ENCODE measurements at regions not wholly inside any gene's neighbourhood (a gene's known extent, or its start where the extent isn't known, plus 50 kb on each side); places are given as distances from the start of the nearest gene placed in this dataset.

DNA sequence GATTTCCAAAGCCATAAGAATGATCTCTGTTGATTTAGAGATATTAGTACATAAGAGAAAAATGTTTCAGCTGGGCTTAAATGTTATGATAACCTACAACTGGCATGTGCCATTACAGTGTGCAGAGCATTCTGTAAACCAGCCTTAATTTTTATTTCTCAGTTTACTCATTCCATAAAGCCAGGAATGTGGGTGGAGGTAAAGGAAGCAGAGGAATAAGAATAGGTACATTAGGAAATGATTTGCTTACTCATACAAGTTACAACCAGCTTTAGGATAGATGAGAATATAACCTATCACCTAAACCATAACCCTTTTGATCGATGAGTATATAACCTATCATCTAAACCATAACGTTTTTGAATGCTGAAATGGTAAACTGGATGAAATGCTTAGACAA is 1394.7 kb upstream of the ACVR2A start:
- Histone ChIP-seq H3K9me3 (no peaks in the 10 kb centered on the region), H3K4me3 (no peak overlapping the region), H3K27me3 (no peaks in the 10 kb centered on the region), H3K27ac (no peak overlapping the region), H3K36me3 (no peaks in the 10 kb centered on the region), H3K4me1 (no peaks in the 10 kb centered on the region)
- WGBS: 82% methylated on average over 2 of the region's 2 CpGs
- DNase-seq (ENCODE audit: low spot score in 2 of 2): no peak
- TF ChIP-seq, protein P1, sequence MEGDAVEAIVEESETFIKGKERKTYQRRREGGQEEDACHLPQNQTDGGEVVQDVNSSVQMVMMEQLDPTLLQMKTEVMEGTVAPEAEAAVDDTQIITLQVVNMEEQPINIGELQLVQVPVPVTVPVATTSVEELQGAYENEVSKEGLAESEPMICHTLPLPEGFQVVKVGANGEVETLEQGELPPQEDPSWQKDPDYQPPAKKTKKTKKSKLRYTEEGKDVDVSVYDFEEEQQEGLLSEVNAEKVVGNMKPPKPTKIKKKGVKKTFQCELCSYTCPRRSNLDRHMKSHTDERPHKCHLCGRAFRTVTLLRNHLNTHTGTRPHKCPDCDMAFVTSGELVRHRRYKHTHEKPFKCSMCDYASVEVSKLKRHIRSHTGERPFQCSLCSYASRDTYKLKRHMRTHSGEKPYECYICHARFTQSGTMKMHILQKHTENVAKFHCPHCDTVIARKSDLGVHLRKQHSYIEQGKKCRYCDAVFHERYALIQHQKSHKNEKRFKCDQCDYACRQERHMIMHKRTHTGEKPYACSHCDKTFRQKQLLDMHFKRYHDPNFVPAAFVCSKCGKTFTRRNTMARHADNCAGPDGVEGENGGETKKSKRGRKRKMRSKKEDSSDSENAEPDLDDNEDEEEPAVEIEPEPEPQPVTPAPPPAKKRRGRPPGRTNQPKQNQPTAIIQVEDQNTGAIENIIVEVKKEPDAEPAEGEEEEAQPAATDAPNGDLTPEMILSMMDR (IDR thresholded peaks at IDR 0.05): no peak
- TF ChIP-seq POLR2AphosphoS5 (IDR thresholded peaks at IDR 0.05): no peak
- no peak for TF ChIP-seq POLR2A (IDR thresholded peaks at IDR 0.05)
- TF ChIP-seq EP300 (IDR thresholded peaks at IDR 0.05): no peak

DNA sequence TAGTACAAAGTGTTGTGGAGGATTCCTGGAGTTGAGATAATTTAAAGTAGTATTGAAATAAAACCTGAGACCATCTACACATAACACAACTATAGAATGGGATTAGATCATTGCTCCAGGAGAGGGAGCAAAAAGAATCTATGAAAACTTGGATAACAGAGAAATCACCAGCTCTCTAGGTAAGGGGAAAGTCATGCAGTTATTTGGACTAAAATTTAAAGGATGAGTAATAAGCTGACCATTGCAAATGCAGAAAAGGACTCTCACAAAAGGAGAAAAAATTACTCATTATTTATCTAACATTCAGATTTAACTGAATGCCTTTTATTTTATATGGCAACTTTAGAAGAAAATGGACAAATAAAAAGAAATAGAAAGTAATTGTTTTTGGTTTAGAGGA is 1399.8 kb upstream of the ACVR2A start:
- no peak for DNase-seq (ENCODE audit: low spot score in 2 of 2)
- H3K4me3 ChIP-seq: no peak overlapping the region
- no peaks in the 10 kb centered on the region for H3K36me3 ChIP-seq
- no peaks in the 10 kb centered on the region for H3K9me3 ChIP-seq
- TF ChIP-seq, protein P1 (IDR thresholded peaks at IDR 0.05): no peak
- TF ChIP-seq POLR2AphosphoS5 (IDR thresholded peaks at IDR 0.05): no peak
- TF ChIP-seq POLR2A (IDR thresholded peaks at IDR 0.05): no peak
- no peak for TF ChIP-seq EP300 (IDR thresholded peaks at IDR 0.05)
- H3K27ac ChIP-seq: no peak overlapping the region
- H3K4me1 ChIP-seq: no peaks in the 10 kb centered on the region
- no peaks in the 10 kb centered on the region for H3K27me3 ChIP-seq

DNA sequence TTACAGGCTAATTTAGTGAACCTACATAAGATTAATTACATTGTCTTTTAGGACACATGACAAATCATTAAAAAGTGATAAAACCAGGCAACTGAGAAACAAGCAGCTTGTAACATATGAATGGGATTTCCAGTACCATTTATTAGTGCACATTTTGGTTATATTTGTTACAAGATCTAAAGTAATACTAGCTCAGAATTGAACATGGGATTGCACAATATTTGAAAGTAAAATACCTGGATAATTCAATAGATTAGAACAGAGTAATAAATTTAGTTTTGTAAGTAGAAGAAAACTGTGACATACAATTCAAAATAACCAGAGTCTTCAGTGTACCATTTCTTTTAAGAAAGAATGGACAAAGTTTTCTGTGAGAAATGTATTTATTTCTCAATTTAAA is 1400.7 kb upstream of the ACVR2A start:
- Histone ChIP-seq H3K4me3 (no peak overlapping the region), H3K27ac (no peak overlapping the region), H3K4me1 (no peaks in the 10 kb centered on the region), H3K27me3 (no peaks in the 10 kb centered on the region), H3K9me3 (no peaks in the 10 kb centered on the region), H3K36me3 (no peaks in the 10 kb centered on the region)
- TF ChIP-seq, protein P1 (IDR thresholded peaks at IDR 0.05): no peak
- TF ChIP-seq EP300 (IDR thresholded peaks at IDR 0.05) (no peak), POLR2A (IDR thresholded peaks at IDR 0.05) (no peak), POLR2AphosphoS5 (IDR thresholded peaks at IDR 0.05) (no peak)
- no peak for DNase-seq (ENCODE audit: low spot score in 2 of 2)

DNA sequence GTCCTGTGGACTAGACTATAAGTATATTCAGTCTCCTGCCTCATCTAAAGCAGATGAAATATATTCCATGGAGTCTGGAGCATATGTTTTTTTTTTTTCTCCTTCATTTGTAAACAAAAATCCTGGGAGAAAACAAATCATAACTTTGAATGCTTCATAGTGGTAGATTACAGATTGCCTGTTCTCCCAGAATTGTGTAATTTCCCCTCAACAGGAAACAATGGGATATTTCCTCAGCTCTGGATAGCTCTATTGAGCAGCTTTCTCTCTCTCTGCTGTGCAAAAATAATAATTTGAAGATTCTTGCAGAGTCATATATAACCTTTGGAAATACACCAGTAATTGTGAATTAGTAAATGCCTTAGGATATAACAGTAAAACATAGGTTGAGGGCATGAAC is 1406.6 kb upstream of the ACVR2A start:
- no peak overlapping the region for H3K27ac ChIP-seq
- H3K27me3 ChIP-seq: no peaks in the 10 kb centered on the region
- no peaks in the 10 kb centered on the region for H3K9me3 ChIP-seq
- TF ChIP-seq, protein P1 (IDR thresholded peaks at IDR 0.05): no peak
- TF ChIP-seq POLR2A (IDR thresholded peaks at IDR 0.05) (no peak), POLR2AphosphoS5 (IDR thresholded peaks at IDR 0.05) (no peak), EP300 (IDR thresholded peaks at IDR 0.05) (no peak)
- no peaks in the 10 kb centered on the region for H3K4me1 ChIP-seq
- DNase-seq (ENCODE audit: low spot score in 2 of 2): no peak
- no peak overlapping the region for H3K4me3 ChIP-seq
- no peaks in the 10 kb centered on the region for H3K36me3 ChIP-seq

DNA sequence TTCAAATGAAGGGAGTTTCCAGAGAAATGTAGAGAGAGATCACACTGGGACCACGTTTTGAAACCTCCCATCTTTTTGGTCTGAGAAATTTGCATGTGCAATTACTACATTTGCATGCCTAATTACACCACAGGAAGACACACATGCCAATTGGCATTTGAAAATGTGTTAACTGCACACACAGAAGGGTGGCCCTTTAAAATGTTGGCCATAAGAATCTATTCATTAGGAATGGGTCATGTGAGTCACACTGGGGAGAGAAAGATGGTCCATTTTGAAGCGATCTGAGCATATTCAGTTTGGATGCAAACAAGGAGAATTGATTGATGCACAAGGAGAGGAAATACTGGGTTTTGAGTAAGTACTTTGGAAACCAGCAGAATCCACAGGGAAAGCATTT is 1407.1 kb upstream of the ACVR2A start:
- H3K36me3 ChIP-seq: no peaks in the 10 kb centered on the region
- no peaks in the 10 kb centered on the region for H3K4me1 ChIP-seq
- TF ChIP-seq EP300 (IDR thresholded peaks at IDR 0.05) (no peak), POLR2AphosphoS5 (IDR thresholded peaks at IDR 0.05) (no peak), POLR2A (IDR thresholded peaks at IDR 0.05) (no peak)
- TF ChIP-seq, protein P1 (IDR thresholded peaks at IDR 0.05): no peak
- H3K27me3 ChIP-seq: no peaks in the 10 kb centered on the region
- WGBS: 33% methylated on average over 2 of the region's 2 CpGs
- H3K27ac ChIP-seq: no peak overlapping the region
- H3K9me3 ChIP-seq: no peaks in the 10 kb centered on the region
- DNase-seq (ENCODE audit: low spot score in 2 of 2): no peak
- no peak overlapping the region for H3K4me3 ChIP-seq

Measured in suprapubic skin (tissue), 4 donors.